GM21529 (cell line): ENCODE measurements at regions not wholly inside any gene's neighbourhood (a gene's known extent, or its start where the extent isn't known, plus 50 kb on each side); places are given as distances from the start of the nearest gene placed in this dataset.

ENCODE experiments used
- ATAC-seq: cut with Tn5 transposase; IDR thresholded peaks from one replicate; pipeline ENCODE4 v1.9.1; 2021; ENCODE audit not compliant: unreplicated experiment

DNA sequence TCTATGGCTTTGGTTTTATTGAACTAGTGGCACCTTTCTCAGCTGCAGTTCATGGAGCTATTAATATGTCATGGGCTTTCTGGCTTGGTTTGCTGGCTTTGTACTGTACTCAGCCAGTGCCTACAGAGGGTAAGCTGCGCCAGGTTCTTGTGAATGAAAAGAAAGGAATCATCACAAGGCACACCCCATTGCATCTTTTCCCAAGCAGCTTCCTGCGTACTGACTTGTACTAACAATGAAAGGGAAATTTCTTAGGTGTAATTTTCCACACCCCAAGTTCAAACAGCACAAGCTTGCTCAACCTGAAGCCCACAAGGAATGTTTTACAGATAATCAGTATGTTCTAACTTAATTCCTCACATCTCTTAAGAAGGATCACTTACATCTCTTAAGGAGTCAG lies 78.0 kb upstream of the TNFSF18 start:
- ATAC-seq: no peak

DNA sequence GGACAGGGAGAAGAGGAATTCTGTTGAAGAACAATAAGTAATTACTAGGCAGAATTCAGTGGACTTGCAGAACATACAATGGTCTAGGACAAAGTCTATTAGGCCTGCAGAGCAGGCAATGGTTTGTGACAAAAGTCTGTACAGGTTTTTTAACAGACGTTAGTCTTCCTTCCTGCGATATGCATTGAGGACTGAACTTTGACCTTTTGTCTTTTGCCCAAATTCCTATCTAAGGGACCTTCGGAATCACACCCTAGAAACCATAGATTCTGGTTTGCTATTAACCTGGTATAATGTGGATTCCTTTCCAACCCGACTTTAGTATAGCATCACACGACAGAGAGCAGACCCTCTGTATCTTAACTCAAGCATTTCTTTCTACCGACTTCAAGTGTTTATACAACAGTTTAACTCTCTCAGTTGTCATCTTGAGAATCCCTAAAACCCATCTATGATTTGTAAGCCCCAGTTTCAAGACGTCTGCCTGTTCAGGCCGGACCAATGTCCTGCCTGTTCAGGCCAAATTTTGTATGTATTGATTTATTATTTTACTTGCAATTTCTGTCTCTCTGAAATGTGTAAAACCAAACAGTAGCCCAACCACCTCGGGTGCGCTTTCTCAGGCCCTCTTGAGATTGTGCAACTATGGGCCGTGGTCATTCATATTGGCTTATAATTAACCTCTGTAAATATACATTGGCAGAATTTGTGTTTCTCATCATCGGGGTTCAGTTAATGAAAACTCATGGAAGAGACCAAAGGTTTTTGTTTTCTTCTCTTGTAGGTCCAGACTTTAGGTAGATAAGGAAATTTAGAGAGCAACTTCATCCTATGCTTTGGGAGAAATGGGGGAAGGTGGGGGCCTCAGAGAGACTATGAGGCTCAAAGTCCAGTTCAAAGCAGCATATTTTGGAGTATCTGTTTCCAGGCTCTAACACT lies 76.9 kb upstream of the TNFSF18 start:
- ATAC-seq: no peak

DNA sequence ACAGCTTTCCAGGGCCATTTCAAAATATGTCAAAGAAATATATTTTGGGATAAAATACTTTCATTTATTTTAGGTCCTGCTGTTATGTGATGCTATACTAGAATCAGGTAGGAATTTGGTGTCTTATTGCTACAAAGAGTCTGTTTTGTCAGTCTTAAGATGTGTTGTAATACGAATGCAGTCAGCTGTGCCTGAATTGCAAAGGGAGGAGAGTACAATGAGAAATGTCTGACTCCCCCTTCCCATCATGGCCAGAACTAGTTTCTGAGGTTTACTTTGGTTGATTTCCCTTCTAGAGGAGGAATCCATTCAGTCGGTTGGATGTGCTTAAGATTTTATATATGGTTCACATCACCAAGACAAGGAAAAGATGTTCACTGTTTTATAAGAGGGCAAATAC lies 75.7 kb upstream of the TNFSF18 start:
- no peak for ATAC-seq

- ATAC-seq: no peak
Observed at GRCh38 chr1:173122958-173123852, 72.5 kb upstream of the TNFSF18 start.

- no peak for ATAC-seq
Observed at GRCh38 chr1:173122344-173122935, 71.7 kb upstream of the TNFSF18 start.

GRCh38 chr1:173118404-173118803 lies 67.7 kb upstream of the TNFSF18 start:
- ATAC-seq: no peak

DNA sequence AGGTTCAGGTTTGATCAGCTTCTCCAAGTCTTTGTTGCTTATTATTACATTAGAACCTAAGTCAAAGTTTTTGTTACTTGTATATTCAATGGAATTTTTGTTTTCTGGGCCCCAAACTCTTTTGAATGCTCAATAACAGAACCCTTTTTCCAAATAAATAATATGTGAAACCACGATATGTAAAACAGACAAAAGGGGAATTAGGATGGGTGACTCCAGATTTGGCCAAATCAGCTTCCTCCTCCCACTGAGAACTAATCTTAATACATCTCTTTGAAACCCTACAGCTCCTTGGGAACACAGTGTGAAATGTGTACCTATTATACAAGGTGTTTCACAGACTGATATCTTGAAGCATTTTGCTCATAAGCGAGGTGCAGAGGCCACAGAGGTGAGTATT lies 67.0 kb upstream of the TNFSF18 start:
- no peak for ATAC-seq

DNA sequence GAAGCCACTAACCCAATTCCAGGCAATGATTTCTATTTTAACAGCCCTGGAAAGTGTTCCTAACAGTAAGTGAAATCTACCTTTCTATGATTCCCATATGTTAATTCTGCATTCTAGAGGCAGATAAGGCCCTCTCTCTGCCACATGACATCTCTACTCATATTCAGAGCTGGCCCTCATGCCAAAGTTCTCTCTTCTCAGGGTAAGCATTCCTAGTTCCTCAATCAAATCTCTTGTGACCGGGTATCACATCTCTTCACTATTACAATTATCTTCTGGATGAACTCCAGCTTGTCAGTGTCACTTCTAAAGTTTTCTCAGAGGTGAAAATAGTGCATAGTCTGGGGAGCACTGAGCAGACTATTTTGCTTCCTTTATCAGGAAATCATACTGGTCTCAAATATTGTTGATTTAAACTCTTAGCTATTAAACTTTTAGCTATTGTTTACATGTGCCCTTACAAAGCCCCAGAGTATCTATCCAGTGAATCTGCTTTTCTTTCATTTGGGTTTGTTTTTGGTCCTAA lies 66.4 kb upstream of the TNFSF18 start:
- ATAC-seq: no peak

DNA sequence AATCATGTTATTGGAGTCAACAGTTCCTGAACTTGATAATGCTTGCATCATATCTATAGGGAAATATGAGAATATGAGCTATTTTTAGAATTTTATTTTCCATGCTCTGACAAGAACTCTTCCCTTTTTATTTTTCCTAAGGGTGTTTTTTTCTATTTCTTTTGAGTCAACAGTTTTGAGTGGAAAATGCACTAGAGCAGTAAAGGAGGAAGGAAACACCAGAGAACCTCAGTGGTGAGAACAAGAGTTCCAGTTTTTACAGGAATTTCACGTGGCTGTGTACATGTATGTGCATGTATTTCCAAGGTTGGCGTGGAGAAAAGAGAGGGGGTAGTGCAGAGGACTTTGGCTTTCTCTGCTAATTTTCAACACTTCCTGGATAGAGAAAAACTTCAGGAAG lies 63.6 kb upstream of the TNFSF18 start:
- ATAC-seq: no peak

- no peak for ATAC-seq
Observed at GRCh38 chr1:173113015-173113741, 62.4 kb upstream of the TNFSF18 start.

GRCh38 chr1:173112129-173112528 lies 61.4 kb upstream of the TNFSF18 start:
- peak; percentile 96 for ATAC-seq

- no peak for ATAC-seq
Observed at GRCh38 chr1:173107696-173108095, 57.0 kb upstream of the TNFSF18 start.

GRCh38 chr1:173103006-173103405 lies 52.3 kb upstream of the TNFSF18 start:
- ATAC-seq: no peak

- no peak for ATAC-seq
Observed at GRCh38 chr1:173101589-173101988, 50.8 kb upstream of the TNFSF18 start.

DNA sequence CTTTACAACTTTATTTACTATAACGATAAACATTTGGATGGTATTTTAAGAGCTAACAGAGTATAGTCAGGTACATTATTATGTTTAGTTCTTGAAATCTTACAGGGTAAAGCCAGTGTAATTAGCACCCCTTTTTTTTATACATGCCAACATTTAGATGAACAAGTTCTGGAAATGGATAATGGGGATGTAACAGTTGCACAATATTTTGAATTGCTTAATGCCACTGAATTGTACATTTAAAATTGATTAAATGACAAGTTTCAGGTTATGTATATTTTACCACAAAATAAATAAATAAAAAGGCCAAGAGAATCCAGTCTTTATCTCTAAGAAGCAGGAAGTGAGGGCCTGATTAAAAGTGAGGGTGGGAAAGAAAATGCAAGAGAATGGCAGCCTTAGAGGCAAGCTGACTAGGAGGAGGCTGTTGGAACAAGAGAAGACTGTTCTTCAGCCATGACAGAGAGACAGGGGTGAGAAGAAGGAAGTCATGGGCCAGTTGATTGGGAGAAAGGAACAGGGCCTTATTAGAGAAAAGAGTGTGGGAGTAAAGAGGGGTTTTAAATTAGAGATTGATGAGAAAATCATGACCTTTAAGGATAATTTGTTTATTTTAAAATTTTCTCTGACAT lies 49.9 kb upstream of the TNFSF18 start:
- no peak for ATAC-seq
